ENCODE measurements at regions not wholly inside any gene's neighbourhood (a gene's known extent, or its start where the extent isn't known, plus 50 kb on each side); places are given as distances from the start of the nearest gene placed in this dataset.
"Not testable (repeated sequence)": the region's sequence is repeated elsewhere in the genome, so short reads cannot be mapped to it uniquely, and the experiment has no call there.

- intact Hi-C loops (cut with micrococcal nuclease; ENCODE audit: unreplicated experiment); H3K27me3 ChIP-seq (replicated peaks; ENCODE audit: insufficient read depth, low read depth, low read length, poor library complexity); CTCF ChIA-PET; H3K4me3 ChIP-seq (ENCODE audit: low read depth, low read length, poor library complexity, severe bottlenecking); BruUV-seq (replicated peaks); H3K4me1 ChIP-seq (ENCODE audit: insufficient read depth, low read length, poor library complexity, severe bottlenecking); DNase-seq (ENCODE audit: low spot score); H3K9me3 ChIP-seq (ENCODE audit: low read depth, low read length, poor library complexity, severe bottlenecking); POLR2A ChIA-PET (ENCODE audit: low non-redundant PET); H3K27ac ChIP-seq (ENCODE audit: low read depth, low read length, poor library complexity, severe bottlenecking); H3K36me3 ChIP-seq (ENCODE audit: insufficient read depth, low read length, poor library complexity, severe bottlenecking): not testable (repeated sequence)
Measured at GRCh38 chr7:39774341-39774851, 151.0 kb downstream of the RALA start.

GRCh38 chr7:39781557-39781956 is 158.2 kb downstream of the RALA start:
- H3K36me3 ChIP-seq (ENCODE audit: insufficient read depth, low read length, poor library complexity, severe bottlenecking); H3K4me1 ChIP-seq (ENCODE audit: insufficient read depth, low read length, poor library complexity, severe bottlenecking); DNase-seq (ENCODE audit: low spot score); H3K27me3 ChIP-seq (replicated peaks; ENCODE audit: insufficient read depth, low read depth, low read length, poor library complexity); BruUV-seq (replicated peaks); CTCF ChIA-PET; H3K9me3 ChIP-seq (ENCODE audit: low read depth, low read length, poor library complexity, severe bottlenecking); H3K27ac ChIP-seq (ENCODE audit: low read depth, low read length, poor library complexity, severe bottlenecking); intact Hi-C loops (cut with micrococcal nuclease; ENCODE audit: unreplicated experiment); POLR2A ChIA-PET (ENCODE audit: low non-redundant PET); H3K4me3 ChIP-seq (ENCODE audit: low read depth, low read length, poor library complexity, severe bottlenecking): not testable (repeated sequence)

- H3K36me3 ChIP-seq (ENCODE audit: insufficient read depth, low read length, poor library complexity, severe bottlenecking); POLR2A ChIA-PET (ENCODE audit: low non-redundant PET); CTCF ChIA-PET: not testable (repeated sequence)
Measured at GRCh38 chr7:39786440-39786839, 163.1 kb downstream of the RALA start.

GRCh38 chr7:39791035-39791434 is 159.0 kb upstream of the CDK13 start:
- H3K4me1 ChIP-seq (ENCODE audit: insufficient read depth, low read length, poor library complexity, severe bottlenecking); H3K27ac ChIP-seq (ENCODE audit: low read depth, low read length, poor library complexity, severe bottlenecking); H3K9me3 ChIP-seq (ENCODE audit: low read depth, low read length, poor library complexity, severe bottlenecking); DNase-seq (ENCODE audit: low spot score); H3K27me3 ChIP-seq (replicated peaks; ENCODE audit: insufficient read depth, low read depth, low read length, poor library complexity); H3K36me3 ChIP-seq (ENCODE audit: insufficient read depth, low read length, poor library complexity, severe bottlenecking); CTCF ChIA-PET; intact Hi-C loops (cut with micrococcal nuclease; ENCODE audit: unreplicated experiment); BruUV-seq (replicated peaks); H3K4me3 ChIP-seq (ENCODE audit: low read depth, low read length, poor library complexity, severe bottlenecking); POLR2A ChIA-PET (ENCODE audit: low non-redundant PET): not testable (repeated sequence)

More at GRCh38 chr7:39786440-39786839, 163.1 kb downstream of the RALA start:
- H3K9me3 ChIP-seq (ENCODE audit: low read depth, low read length, poor library complexity, severe bottlenecking); H3K4me1 ChIP-seq (ENCODE audit: insufficient read depth, low read length, poor library complexity, severe bottlenecking); BruUV-seq (replicated peaks); H3K27ac ChIP-seq (ENCODE audit: low read depth, low read length, poor library complexity, severe bottlenecking); intact Hi-C loops (cut with micrococcal nuclease; ENCODE audit: unreplicated experiment); H3K27me3 ChIP-seq (replicated peaks; ENCODE audit: insufficient read depth, low read depth, low read length, poor library complexity); DNase-seq (ENCODE audit: low spot score); H3K4me3 ChIP-seq (ENCODE audit: low read depth, low read length, poor library complexity, severe bottlenecking): not testable (repeated sequence)

GRCh38 chr7:39791911-39792310 is 158.1 kb upstream of the CDK13 start:
- CTCF ChIA-PET; H3K27me3 ChIP-seq (replicated peaks; ENCODE audit: insufficient read depth, low read depth, low read length, poor library complexity); DNase-seq (ENCODE audit: low spot score); POLR2A ChIA-PET (ENCODE audit: low non-redundant PET); BruUV-seq (replicated peaks); H3K27ac ChIP-seq (ENCODE audit: low read depth, low read length, poor library complexity, severe bottlenecking); H3K9me3 ChIP-seq (ENCODE audit: low read depth, low read length, poor library complexity, severe bottlenecking); intact Hi-C loops (cut with micrococcal nuclease; ENCODE audit: unreplicated experiment); H3K36me3 ChIP-seq (ENCODE audit: insufficient read depth, low read length, poor library complexity, severe bottlenecking); H3K4me1 ChIP-seq (ENCODE audit: insufficient read depth, low read length, poor library complexity, severe bottlenecking); H3K4me3 ChIP-seq (ENCODE audit: low read depth, low read length, poor library complexity, severe bottlenecking): not testable (repeated sequence)

- BruUV-seq (replicated peaks); H3K9me3 ChIP-seq (ENCODE audit: low read depth, low read length, poor library complexity, severe bottlenecking); CTCF ChIA-PET; H3K27ac ChIP-seq (ENCODE audit: low read depth, low read length, poor library complexity, severe bottlenecking); H3K27me3 ChIP-seq (replicated peaks; ENCODE audit: insufficient read depth, low read depth, low read length, poor library complexity); intact Hi-C loops (cut with micrococcal nuclease; ENCODE audit: unreplicated experiment); H3K36me3 ChIP-seq (ENCODE audit: insufficient read depth, low read length, poor library complexity, severe bottlenecking); H3K4me1 ChIP-seq (ENCODE audit: insufficient read depth, low read length, poor library complexity, severe bottlenecking); POLR2A ChIA-PET (ENCODE audit: low non-redundant PET); DNase-seq (ENCODE audit: low spot score); H3K4me3 ChIP-seq (ENCODE audit: low read depth, low read length, poor library complexity, severe bottlenecking): not testable (repeated sequence)
Measured at GRCh38 chr7:39793026-39793425, 157.0 kb upstream of the CDK13 start.

- H3K36me3 ChIP-seq (ENCODE audit: insufficient read depth, low read length, poor library complexity, severe bottlenecking); H3K4me3 ChIP-seq (ENCODE audit: low read depth, low read length, poor library complexity, severe bottlenecking); CTCF ChIA-PET; H3K27me3 ChIP-seq (replicated peaks; ENCODE audit: insufficient read depth, low read depth, low read length, poor library complexity); H3K4me1 ChIP-seq (ENCODE audit: insufficient read depth, low read length, poor library complexity, severe bottlenecking); POLR2A ChIA-PET (ENCODE audit: low non-redundant PET); intact Hi-C loops (cut with micrococcal nuclease; ENCODE audit: unreplicated experiment); DNase-seq (ENCODE audit: low spot score); BruUV-seq (replicated peaks); H3K27ac ChIP-seq (ENCODE audit: low read depth, low read length, poor library complexity, severe bottlenecking); H3K9me3 ChIP-seq (ENCODE audit: low read depth, low read length, poor library complexity, severe bottlenecking): not testable (repeated sequence)
Measured at GRCh38 chr7:39793851-39794250, 156.2 kb upstream of the CDK13 start.

GRCh38 chr7:39796947-39797346 is 153.1 kb upstream of the CDK13 start:
- H3K27ac ChIP-seq (ENCODE audit: low read depth, low read length, poor library complexity, severe bottlenecking); POLR2A ChIA-PET (ENCODE audit: low non-redundant PET); CTCF ChIA-PET; H3K4me3 ChIP-seq (ENCODE audit: low read depth, low read length, poor library complexity, severe bottlenecking); H3K27me3 ChIP-seq (replicated peaks; ENCODE audit: insufficient read depth, low read depth, low read length, poor library complexity); H3K4me1 ChIP-seq (ENCODE audit: insufficient read depth, low read length, poor library complexity, severe bottlenecking); DNase-seq (ENCODE audit: low spot score); H3K9me3 ChIP-seq (ENCODE audit: low read depth, low read length, poor library complexity, severe bottlenecking); intact Hi-C loops (cut with micrococcal nuclease; ENCODE audit: unreplicated experiment); H3K36me3 ChIP-seq (ENCODE audit: insufficient read depth, low read length, poor library complexity, severe bottlenecking); BruUV-seq (replicated peaks): not testable (repeated sequence)
